ENCODE measurements at regions not wholly inside any gene's neighbourhood (a gene's known extent, or its start where the extent isn't known, plus 50 kb on each side); places are given as distances from the start of the nearest gene placed in this dataset.

DNA sequence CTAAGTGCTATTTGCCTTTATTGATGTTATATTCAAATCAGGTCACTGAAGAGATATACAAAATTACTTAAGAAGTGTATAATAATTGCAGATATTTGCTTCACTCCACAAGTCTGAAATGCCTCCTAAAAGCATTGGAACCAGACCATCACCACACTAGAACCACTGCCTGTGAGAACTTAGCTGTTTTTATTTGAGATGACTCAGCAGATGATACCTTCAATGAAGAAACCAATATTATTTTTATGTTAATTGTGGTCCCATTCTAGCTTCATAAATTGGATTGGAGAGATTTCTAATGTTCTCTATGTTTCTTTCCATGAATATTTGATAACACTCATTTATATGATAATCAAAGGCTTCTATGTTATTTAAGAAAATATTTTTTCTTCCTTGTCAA lies 740.6 kb downstream of the KCNT2 start:
- Histone ChIP-seq H3K27ac (no peak overlapping the region), H3K4me1 (no peaks in the 10 kb centered on the region), H3K4me3 (no peak overlapping the region), H3K9me3 (no peaks in the 10 kb centered on the region), H3K27me3 (no peaks in the 10 kb centered on the region), H3K36me3 (no peaks in the 10 kb centered on the region)
- in situ Hi-C loops (cut with MboI; ENCODE audit: low sequenced_read_pairs in 4 of 4), result no loop called here
- no peak for ATAC-seq
- intact Hi-C loops (cut with DNase I; ENCODE audit: low total_unique reads), result no loop called here
- no peak for DNase-seq
- TF ChIP-seq, protein P1, sequence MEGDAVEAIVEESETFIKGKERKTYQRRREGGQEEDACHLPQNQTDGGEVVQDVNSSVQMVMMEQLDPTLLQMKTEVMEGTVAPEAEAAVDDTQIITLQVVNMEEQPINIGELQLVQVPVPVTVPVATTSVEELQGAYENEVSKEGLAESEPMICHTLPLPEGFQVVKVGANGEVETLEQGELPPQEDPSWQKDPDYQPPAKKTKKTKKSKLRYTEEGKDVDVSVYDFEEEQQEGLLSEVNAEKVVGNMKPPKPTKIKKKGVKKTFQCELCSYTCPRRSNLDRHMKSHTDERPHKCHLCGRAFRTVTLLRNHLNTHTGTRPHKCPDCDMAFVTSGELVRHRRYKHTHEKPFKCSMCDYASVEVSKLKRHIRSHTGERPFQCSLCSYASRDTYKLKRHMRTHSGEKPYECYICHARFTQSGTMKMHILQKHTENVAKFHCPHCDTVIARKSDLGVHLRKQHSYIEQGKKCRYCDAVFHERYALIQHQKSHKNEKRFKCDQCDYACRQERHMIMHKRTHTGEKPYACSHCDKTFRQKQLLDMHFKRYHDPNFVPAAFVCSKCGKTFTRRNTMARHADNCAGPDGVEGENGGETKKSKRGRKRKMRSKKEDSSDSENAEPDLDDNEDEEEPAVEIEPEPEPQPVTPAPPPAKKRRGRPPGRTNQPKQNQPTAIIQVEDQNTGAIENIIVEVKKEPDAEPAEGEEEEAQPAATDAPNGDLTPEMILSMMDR (IDR thresholded peaks at IDR 0.05 in 4 of 5, conservative IDR thresholded peaks at IDR 0.05 in 1 of 5), result no peak
- TF ChIP-seq POLR2A (IDR thresholded peaks at IDR 0.05), result no peak

DNA sequence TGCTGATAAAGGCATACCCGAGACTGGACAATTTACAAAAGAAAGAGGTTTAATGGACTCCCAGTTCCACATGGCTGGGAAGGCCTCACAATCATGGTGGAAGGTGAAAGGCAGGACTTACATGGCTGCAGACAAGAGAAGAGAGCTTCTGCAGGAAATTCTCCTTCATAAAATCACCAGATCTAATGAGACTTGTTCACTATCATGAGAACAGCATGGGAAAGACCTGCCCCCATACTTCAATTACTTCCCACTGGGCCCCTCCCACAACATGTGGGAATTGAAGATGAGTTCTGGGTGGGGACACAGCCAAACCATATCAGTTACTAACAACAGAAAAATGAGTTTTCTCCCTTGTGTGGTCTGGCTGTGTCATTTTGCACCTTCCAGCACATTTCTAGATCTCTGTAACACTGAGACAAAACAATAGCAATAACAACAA lies 741.4 kb downstream of the KCNT2 start:
- TF ChIP-seq, protein P1 (IDR thresholded peaks at IDR 0.05 in 4 of 5, conservative IDR thresholded peaks at IDR 0.05 in 1 of 5), result no peak
- TF ChIP-seq POLR2A (IDR thresholded peaks at IDR 0.05), result no peak
- in situ Hi-C loops (cut with MboI; ENCODE audit: low sequenced_read_pairs in 4 of 4), result no loop called here
- intact Hi-C loops (cut with DNase I; ENCODE audit: low total_unique reads), result no loop called here

DNA sequence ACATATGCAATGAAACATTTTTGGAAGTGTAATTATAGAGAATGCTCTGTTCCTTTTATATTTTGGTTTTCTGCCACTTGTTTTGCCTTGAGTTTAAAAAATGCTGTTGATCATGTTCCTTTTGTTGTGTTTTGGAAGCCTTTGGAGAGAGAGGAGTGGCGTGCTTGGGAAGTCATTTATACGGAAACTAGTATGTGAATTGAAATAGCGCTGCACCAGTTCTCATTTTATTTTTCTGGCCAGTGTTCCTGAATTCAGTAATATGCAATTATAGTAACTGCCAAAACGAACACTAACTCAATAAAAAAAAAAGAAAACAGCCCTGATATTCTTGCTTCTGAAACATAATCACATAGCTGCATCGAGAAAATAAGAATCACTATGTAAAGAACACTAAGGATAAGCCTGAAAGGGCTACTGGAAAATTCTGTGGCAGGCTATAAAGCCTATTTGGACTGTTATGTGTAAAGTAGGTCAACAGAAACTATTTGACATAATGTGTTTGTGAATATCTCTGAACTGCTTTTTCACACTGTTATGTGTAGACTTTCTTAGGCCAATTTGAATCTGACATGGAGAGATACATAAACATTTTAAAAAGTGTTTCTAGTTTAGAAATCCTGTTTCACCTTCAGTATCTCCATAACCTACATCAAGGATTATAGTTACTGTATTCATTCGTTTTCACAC lies 742.0 kb downstream of the KCNT2 start:
- ATAC-seq (no peak), DNase-seq (no peak)
- H3K9me3 ChIP-seq, result no peaks in the 10 kb centered on the region
- in situ Hi-C loops (cut with MboI; ENCODE audit: low sequenced_read_pairs in 4 of 4), result no loop called here
- TF ChIP-seq, protein P1 (IDR thresholded peaks at IDR 0.05 in 4 of 5, conservative IDR thresholded peaks at IDR 0.05 in 1 of 5), result no peak
- no peak for TF ChIP-seq POLR2A (IDR thresholded peaks at IDR 0.05)
- H3K27ac ChIP-seq, result no peak overlapping the region
- H3K4me3 ChIP-seq, result no peak overlapping the region
- H3K36me3 ChIP-seq, result no peaks in the 10 kb centered on the region
- no peaks in the 10 kb centered on the region for H3K4me1 ChIP-seq
- H3K27me3 ChIP-seq, result no peaks in the 10 kb centered on the region
- intact Hi-C loops (cut with DNase I; ENCODE audit: low total_unique reads), result no loop called here

More for the DNA sequence above, 741.4 kb downstream of the KCNT2 start:
- H3K4me1 ChIP-seq, result no peaks in the 10 kb centered on the region
- H3K27me3 ChIP-seq, result no peaks in the 10 kb centered on the region
- H3K27ac ChIP-seq, result no peak overlapping the region
- no peak overlapping the region for H3K4me3 ChIP-seq
- H3K9me3 ChIP-seq, result no peaks in the 10 kb centered on the region
- ATAC-seq (no peak), DNase-seq (no peak)
- H3K36me3 ChIP-seq, result no peaks in the 10 kb centered on the region

DNA sequence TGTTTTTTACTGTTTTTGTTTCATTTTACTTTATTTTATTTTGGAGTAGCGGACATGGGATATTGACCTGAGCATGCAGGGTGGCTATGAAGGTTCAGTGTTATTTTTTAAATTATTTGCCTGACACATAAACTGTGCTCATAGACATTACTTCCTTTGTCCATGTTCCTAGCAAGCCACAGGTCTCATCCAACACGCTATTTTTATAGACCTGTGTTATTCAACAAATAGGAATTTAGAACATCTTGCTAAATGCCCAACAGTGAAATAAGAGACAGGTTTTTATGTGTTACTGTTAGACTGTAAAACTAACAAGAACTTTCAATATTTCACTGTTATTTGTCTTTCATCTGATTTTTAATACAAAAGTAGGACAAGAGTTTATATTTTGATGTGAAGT lies 756.4 kb downstream of the KCNT2 start:
- no peak for TF ChIP-seq POLR2A (IDR thresholded peaks at IDR 0.05)
- TF ChIP-seq, protein P1 (IDR thresholded peaks at IDR 0.05 in 4 of 5, conservative IDR thresholded peaks at IDR 0.05 in 1 of 5), result no peak

More for the DNA sequence above, 756.4 kb downstream of the KCNT2 start:
- no peaks in the 10 kb centered on the region for H3K4me1 ChIP-seq
- H3K9me3 ChIP-seq, result no peaks in the 10 kb centered on the region
- DNase-seq, result no peak
- intact Hi-C loops (cut with DNase I; ENCODE audit: low total_unique reads), result no loop called here
- H3K27ac ChIP-seq, result no peak overlapping the region
- ATAC-seq, result no peak
- H3K4me3 ChIP-seq, result no peak overlapping the region
- H3K27me3 ChIP-seq, result no peaks in the 10 kb centered on the region
- H3K36me3 ChIP-seq, result no peaks in the 10 kb centered on the region
- in situ Hi-C loops (cut with MboI; ENCODE audit: low sequenced_read_pairs in 4 of 4), result no loop called here
